GM21786 (cell line): ENCODE measurements at regions not wholly inside any gene's neighbourhood (a gene's known extent, or its start where the extent isn't known, plus 50 kb on each side); places are given as distances from the start of the nearest gene placed in this dataset.

Experiments
- ATAC-seq: cut with Tn5 transposase; IDR thresholded peaks from one replicate; pipeline ENCODE4 v1.9.1; 2021; ENCODE audit not compliant: unreplicated experiment

GRCh38 chr9:121550041-121550440, 50.4 kb upstream of the GGTA1 start:
- no peak for ATAC-seq

- ATAC-seq = no peak
Observed at GRCh38 chr9:121550569-121551512, 51.2 kb upstream of the GGTA1 start.

GRCh38 chr9:121551985-121552753, 52.5 kb upstream of the GGTA1 start:
- ATAC-seq = no peak

GRCh38 chr9:121556082-121556481, 56.4 kb upstream of the GGTA1 start:
- ATAC-seq = no peak

GRCh38 chr9:121556580-121556979, 56.9 kb upstream of the GGTA1 start:
- ATAC-seq = no peak

- no peak for ATAC-seq
Observed at GRCh38 chr9:121557581-121558447, 58.2 kb upstream of the GGTA1 start.

- no peak for ATAC-seq
Observed at GRCh38 chr9:121558473-121558872, 58.8 kb upstream of the GGTA1 start.

- ATAC-seq = peak; percentile 43
Observed at GRCh38 chr9:121559183-121559582, 59.5 kb upstream of the GGTA1 start.

GRCh38 chr9:121560921-121561320, 61.3 kb upstream of the GGTA1 start:
- no peak for ATAC-seq

GRCh38 chr9:121561385-121562222, 62.0 kb upstream of the GGTA1 start:
- ATAC-seq = no peak

GRCh38 chr9:121562301-121562700, 62.7 kb upstream of the GGTA1 start:
- ATAC-seq = no peak

- no peak for ATAC-seq
Observed at GRCh38 chr9:121563425-121563824, 63.8 kb upstream of the GGTA1 start.

- ATAC-seq = no peak
Observed at GRCh38 chr9:121563881-121564460, 64.3 kb upstream of the GGTA1 start.

- ATAC-seq = no peak
Observed at GRCh38 chr9:121564504-121565260, 65.0 kb upstream of the GGTA1 start.

GRCh38 chr9:121566481-121567465, 67.1 kb upstream of the GGTA1 start:
- ATAC-seq = no peak

- no peak for ATAC-seq
Observed at GRCh38 chr9:121567500-121568342, 68.1 kb upstream of the GGTA1 start.
